GM18858 (cell line): ENCODE measurements at regions not wholly inside any gene's neighbourhood (a gene's known extent, or its start where the extent isn't known, plus 50 kb on each side); places are given as distances from the start of the nearest gene placed in this dataset.
"Not testable (repeated sequence)": the region's sequence is repeated elsewhere in the genome, so short reads cannot be mapped to it uniquely, and the experiment has no call there.

Experiments
- ATAC-seq: cut with Tn5 transposase; IDR thresholded peaks from one replicate; pipeline ENCODE4 v1.9.1; 2021; ENCODE audit not compliant: unreplicated experiment

DNA sequence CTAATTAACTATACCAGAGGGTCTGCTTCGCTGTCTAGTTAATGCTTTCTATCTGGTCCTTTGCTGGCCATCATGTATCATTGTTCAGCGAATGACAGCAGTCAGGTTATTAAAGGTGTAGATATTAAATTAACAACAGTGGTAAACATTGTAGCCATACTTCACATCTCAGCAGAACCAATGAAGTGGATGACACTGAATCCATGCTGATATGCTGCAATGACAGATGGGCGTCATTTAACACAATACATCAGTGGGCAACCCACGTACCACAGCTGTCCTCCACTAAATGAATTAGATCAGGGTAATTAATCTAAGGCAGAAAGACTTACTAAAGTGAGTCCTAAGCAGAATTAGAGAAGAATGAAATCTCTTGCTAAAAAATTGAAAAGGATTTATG, 767.2 kb downstream of the NXPH1 start:
- no peak for ATAC-seq

DNA sequence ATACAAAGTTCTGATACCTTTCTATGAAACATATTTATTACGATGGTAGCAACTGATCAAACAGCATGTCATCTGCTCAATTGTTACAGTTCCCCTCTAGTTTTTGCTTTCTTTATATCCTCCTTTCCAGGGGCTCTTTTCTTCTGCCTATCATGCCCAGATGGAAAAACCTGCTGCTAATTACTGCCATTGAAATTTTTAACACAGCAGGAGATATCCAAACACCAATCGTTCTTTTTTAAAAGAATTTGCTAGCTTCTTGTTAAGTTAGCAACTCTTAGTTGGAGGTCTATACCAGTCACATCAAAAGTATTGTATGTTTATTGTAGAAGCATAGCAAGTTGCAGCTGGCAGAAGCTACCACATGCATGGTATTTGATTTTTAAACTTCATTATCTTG, 768.5 kb downstream of the NXPH1 start:
- ATAC-seq, result no peak

DNA sequence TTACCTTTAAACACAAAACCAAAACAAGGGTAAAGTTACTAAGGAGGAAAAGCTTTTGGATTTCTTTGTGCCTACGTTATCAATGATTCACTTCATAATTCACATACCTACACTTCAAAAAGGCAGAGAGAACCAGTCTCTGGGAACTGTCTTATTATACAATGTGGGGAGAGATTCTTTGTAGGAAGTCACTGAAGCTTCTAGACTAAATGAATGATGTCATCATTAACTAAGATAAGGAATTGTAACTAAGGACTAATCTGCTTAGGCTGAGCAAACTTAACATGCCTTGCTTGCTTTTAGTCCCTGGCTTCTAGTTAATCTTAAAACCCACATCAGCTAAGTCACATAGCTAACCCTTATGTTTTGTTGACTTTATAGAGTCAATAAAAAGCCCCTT, 771.2 kb downstream of the NXPH1 start:
- no peak for ATAC-seq

DNA sequence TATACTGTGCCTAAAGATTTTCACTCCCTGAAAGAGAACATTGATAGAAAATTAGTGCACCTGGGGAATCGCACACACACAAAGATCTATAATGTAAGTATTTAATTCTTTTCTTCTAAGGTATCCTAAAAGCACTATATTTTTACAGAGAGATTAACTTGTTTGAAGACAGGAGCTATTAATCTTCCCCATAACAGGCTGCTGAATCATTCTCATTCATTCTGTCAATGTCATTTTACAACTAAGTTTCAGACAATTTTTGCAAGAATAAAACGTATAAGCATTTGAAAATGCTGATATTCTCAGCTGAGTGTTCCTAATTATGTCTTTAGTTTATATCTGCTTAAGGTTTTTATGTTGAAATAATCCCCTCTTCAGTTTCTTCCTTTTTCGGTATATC, 776.7 kb downstream of the NXPH1 start:
- no peak for ATAC-seq

DNA sequence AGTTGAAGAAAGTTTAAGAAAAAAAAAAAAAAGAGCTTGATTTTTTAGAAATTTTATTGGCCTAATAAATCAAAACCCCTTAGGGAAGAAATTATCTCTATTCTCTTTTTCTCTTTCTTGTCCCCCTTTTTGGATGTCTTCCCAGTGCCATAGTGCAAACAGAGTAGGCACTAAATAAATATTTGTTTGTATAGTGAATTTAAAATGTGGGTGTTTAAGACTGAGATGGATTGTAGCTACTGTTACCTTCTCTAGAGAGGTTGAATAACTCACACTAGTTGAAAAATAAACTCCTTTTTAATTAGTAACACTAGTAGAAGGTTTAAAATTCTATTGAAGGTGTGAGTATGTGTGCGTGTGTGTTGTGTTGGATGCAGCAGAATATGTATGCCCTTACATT, 783.8 kb downstream of the NXPH1 start:
- ATAC-seq, result no peak

DNA sequence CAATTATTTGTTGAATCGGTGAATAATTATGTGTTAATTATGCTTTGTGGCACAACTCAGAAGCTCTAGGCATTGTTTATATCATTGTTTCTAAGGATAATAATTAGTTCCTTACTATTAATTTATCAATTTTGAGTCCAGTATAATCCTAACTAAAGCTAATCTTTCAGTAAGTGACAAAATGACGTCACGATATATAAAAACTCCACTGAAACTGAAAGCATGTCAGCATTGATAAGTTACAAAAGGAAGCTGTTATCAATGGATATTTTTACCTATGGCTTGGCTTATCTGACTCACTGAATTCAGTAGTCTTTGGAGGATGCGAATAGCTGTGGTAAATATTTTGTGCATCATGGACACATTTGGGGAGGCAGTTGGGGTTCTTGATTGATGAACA, 793.1 kb downstream of the NXPH1 start:
- ATAC-seq, result no peak

DNA sequence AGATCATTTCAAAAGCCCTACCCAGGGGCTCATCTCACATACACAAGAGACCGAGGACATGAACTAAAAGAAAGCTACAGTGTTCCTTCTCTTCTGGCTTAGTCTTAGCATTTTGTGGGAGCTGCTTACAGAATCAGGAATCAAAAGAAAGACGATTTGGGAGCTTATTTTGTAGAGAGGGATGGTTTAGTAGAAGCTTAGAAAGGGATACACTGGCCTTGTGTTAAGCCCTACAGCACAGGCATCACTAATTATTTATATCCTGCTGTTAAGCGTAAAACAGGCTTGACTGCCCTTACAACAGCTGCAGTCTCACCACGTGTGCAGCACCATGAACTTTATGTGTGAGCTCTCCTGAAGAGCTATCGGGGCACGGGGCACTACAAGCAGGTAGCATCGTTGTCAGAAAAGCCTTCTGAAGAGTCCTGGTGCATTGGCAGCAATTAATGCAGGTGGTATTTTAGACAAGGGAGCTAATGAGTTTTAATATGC, 798.3 kb downstream of the NXPH1 start:
- no peak for ATAC-seq

DNA sequence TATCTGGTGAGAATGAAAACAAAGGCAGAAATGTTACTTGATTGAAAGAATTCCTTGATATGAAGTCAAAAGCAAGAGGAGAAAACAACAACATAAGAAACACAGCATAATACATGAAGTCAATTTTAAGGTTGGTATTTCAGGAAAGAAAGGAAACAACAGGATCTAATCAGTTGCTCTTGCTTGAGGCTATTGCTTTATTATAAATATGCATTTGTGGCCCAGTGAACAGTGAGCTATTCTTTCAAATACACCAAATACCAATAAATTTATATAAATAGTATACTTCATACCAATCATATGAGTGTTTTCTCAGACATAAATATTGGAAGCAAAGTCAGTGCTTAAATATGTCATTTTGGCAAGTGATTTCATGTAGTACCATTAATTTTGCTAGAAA, 806.6 kb downstream of the NXPH1 start:
- no peak for ATAC-seq

DNA sequence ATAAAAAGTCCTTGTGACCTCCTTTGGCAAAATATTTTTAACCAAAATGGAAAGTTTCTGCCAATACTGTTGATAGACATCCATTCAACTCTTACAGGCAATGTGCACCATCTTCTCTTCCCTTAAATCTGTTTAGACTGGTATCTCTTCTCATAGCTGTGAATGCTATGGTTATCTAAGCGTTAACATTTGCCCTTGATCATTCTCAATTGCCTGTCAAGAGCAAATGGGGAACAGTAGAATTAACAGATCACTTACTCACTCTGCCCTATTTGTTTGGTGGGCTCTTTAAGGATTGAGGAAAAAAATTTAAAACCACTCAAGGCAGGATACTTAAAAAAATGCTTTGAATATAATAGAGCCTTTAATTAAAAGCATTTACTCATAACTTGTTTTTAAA, 808.4 kb downstream of the NXPH1 start:
- no peak for ATAC-seq

DNA sequence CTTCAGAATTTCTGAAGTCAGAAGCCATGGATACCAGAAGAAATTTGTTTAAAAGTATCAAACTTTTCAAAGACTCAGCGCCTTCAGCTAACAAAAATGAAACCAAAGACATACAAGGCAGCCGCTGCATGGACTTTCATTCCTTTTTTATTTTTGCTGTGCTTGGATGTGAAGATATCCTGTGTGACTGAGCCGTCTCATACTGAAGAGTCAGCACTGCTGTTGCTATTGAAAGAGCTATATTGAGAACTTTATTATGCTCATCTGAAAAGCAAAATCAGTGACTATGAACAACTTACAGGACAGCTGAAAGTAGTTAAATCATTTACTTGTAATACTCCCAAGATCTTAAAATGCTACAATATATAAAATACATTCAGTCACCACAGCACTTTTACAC, 809.2 kb downstream of the NXPH1 start:
- ATAC-seq, result no peak

DNA sequence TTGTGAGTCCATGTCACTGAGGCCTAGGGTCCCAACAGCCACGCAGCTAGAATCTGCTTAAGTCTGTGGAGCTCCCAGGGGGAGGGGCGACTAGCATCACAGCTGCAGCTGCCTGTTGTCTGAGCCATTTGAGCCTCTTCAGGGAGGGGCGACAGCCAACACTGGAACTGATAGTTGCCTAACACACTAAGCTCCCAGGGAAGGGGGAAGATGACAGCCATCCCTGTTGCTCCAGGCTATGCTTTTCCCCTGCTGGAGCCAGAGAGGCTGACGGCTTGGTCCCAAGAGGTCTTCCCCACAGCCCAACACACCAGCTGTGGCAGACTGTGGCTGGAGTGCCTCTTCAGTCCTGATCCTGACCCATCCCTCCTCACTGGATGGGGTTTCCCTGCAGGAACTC, 817.5 kb downstream of the NXPH1 start:
- no peak for ATAC-seq

DNA sequence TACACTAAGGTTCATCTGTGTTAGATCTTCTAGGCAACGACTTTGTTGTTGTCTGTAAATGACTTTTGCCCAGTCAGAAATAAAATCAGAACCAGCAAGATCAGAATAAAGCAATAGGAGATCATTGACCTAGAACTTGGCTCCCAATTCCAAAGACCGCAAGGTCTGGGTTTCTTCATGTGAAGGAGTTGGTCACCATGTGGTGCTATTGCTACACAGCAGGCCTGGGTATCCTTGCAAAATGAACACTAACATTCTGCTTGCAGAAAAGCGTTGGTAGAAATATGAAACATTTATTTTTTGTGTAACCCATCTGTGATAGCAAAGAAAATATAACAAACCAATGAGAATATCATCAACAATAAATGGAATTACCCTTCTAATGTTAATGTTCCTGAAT, 831.0 kb downstream of the NXPH1 start:
- no peak for ATAC-seq

DNA sequence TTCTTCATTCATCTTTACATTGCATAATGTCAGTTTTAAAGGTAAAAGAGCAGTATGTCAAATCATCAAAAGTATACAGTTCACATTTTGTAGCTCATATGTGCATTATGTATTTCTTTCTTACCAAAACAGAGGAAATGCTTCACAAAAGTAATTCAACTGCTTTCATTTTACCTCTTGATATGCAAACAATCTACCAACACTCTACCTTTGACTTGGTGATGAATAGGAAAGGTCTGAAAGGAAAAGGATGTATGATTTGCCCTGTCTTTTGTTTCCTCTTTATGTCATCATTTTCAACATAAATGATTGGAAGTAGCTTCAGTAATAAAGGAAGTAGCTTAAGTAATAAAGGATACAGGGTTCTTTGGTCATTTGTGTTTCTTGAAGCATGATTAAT, 846.7 kb downstream of the NXPH1 start:
- ATAC-seq, result no peak

DNA sequence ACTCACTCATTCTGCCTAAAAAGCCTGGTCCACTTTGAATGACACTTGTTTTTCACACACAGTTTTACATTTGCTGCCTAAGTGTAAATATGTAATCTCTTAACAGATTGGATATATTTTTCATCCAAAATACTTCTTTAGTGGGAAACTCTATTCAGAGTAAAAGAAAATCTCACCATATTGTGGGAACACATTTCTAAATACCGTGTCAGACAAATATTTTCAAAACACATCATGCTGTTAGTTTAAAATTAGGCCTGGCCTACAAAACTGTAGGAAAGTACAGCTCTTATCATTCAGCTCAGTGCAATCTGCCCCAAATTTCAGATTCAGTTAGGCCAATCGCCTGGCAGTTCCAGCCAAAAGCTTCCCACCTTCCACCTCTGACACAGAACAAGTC, 849.8 kb downstream of the NXPH1 start:
- no peak for ATAC-seq

DNA sequence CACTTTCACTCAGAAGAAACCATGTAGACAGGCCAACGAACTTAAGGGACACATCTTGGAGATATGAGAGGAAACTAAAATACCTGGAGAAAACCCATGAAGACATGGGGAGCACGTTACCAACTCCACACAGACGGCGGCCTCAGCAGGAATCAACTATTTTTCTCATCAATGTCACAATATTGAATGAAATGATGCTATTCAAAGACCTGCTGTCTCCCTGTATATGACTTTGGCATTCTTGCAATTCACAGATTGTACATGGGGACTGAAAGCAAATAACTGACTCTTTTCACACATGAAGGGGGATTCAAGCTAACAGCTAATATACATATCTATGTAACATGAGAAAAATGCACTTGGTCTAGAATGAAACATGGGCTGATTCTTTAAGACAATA, 869.0 kb downstream of the NXPH1 start:
- no peak for ATAC-seq

DNA sequence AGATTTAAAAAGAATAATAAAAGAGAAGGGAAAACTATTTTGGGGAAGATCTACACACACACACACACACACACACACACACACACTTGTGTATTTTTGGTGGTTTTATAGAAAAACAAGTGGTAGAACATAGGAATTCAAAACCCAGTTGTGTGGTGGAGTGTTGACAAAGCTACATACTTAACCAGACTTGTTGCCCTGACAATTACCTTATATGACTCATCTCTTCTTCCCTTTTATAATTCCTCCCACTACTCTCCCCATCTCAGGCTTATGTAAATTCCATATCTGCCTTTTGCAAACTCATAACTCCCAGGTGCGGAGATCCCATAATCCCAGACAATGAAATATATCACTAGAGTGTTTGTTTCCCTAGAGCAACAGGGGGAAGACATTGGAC, 873.7 kb downstream of the NXPH1 start:
- no peak for ATAC-seq

DNA sequence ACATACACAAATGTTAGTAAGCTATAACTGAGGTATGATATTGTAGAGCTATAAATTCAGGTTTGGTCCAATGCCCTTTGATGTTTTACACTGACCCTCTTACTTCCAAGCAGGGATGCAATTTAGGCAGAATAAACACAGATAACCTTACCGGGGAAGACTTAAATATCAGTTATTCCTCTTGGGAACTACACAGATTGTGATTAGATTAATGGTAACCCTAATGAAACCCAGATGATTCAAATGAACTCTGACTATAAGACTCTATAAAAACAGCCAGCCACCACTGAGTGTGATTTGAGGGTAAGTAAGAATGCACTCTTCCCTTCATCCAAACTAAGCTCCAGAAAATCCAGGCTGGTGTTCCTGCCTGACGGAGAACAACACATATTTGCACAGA, 891.1 kb downstream of the NXPH1 start:
- no peak for ATAC-seq

DNA sequence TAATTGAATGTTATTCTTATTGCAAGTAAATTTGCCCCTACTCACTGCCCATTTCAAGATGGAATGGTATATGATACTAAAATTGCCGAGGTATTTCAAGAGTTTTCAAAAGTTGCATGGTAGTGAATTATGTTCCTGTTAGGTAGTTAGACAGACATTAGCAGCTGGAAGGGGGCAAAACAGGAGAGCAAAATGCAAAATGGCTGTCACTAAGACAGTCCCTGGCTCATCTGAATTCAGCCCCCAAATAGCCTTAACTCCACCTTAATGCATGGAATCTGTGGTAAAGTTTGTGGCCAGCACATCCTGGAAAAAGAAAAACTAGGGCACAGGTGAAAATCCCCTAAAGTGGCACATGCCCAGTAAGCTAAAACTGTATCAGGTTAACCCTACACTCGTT, 894.9 kb downstream of the NXPH1 start:
- ATAC-seq, result no peak

DNA sequence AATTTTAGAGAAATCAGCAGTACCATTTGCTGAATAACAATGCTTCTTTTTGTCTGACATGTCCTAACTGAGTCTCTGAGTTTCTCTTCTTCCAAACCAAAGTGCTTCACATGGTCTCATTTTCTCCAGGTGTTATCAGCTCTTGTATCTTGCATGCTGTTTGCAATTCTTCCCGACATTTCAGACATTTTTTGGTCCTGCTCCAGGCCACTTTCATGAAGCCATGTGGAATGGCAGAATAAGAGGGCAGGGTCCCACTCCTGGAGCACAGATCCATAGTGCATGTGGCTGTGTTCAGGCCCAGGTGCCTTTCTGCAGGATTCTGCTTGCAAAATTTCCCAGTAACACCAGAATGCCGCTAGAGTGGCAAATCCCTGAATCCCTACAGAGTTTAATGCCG, 916.2 kb downstream of the NXPH1 start:
- no peak for ATAC-seq

DNA sequence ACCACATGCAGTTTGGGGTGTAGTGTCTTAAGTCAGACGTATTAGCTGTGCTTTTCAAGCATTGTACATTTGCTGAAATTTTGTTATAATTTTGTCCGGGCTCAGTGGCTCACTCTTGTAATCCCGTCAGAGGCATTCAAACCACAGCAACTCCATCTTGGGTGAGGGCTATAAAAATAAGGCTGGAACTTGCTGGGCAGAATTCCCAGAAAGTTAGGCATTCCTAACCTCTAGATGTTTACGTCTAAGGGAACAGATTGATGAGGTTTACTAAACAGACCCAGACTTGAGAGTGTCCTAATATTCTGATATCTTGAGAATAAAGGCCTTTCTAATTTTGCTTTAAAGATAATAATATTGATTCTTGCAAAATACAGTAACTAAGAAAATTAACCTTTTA, 957.8 kb downstream of the NXPH1 start:
- ATAC-seq, result no peak

DNA sequence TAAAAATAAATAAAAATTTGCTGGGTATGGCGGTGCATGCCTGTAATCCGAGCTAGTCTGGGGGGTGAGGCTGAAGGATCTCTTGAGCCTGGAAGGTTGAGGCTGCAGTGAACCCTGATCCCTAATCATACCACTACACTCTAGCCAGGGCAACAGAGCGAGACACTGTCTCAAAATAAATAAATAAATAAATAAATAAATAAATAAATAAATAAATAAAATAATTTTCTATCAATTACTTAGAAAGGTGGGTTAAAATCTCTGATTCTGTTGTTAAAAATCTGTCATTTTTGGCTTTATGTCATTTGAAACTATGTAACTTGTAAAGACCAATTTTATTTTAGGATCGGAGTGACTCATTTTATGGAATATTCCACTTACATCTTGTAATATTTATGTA, 958.6 kb downstream of the NXPH1 start:
- no peak for ATAC-seq

DNA sequence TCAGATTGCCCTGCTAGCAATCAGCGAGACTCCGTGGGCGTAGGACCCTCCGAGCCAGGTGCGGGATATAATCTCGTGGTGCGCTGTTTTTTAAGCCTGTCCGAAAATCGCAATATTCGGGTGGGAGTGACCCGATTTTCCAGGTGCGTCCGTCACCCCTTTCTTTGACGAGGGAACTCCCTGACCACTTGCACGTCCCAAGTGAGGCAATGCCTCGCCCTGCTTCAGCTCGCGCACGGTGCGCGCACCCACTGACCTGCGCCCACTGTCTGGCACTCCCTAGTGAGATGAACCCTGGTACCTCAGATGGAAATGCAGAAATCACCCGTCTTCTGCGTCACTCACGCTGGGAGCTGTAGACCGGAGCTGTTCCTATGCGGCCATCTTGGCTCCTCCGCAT, 971.0 kb downstream of the NXPH1 start:
- not testable (repeated sequence) for ATAC-seq

DNA sequence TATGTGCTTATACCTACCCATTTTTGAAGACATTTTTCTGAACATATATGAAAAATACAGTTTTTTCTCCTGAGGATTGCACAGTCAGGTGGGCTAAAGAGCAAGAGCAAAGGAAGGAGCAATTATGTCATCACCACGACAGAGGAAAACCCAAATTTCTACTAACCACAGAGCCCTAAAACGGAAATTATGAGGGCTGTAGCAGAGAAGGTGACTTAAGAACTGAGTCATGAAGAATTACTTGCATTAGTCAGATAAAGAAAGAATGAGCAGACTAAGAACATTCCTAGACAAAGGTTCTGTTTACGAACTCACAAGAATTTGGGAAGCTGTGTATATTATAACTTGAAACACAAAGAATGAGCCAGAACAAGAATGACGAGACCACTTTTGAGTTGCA, 974.4 kb downstream of the NXPH1 start:
- ATAC-seq, result no peak

DNA sequence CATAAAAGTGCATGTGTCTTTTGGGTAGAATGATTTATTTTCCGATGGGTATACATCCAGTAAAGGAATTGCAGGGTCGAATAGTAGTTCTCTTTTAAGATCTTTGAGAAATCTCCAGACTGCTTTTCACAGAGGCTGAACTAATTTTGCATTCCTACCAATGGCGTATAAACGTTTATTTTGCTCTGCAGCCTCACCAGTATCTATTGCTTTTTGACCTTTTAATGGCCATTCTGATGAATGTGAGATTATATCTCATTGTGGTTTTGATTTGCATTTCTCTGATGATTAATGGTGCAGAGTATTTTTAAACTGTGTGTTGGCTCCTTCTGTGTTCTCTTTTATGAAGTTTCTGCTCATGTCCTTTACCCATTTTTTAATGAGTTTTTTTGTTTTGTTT, 1020.1 kb downstream of the NXPH1 start:
- ATAC-seq, result no peak
